GM12875 (cell line): ENCODE measurements at regions not wholly inside any gene's neighbourhood (a gene's known extent, or its start where the extent isn't known, plus 50 kb on each side); places are given as distances from the start of the nearest gene placed in this dataset.
"Not testable (repeated sequence)": the region's sequence is repeated elsewhere in the genome, so short reads cannot be mapped to it uniquely, and the experiment has no call there.

Experiments
- H3K4me3 ChIP-seq: one replicate; pipeline ENCODE4 v1.5.1; 2011; ENCODE audit warnings: low read depth, low read length, control low read depth
- CTCF ChIP-seq: IDR thresholded peaks from 2 replicates; pipeline ENCODE4 v1.5.1; 2011; ENCODE audit warnings: low read depth, mild to moderate bottlenecking, control low read depth, inconsistent platforms, low read length, moderate library complexity, borderline replicate concordance; ENCODE audit not compliant: insufficient read depth

GRCh38 chr4:158397781-158398180 lies 123.9 kb upstream of the RXFP1 start:
- H3K4me3 ChIP-seq, result no peak overlapping the region
- no peak for TF ChIP-seq CTCF

- not testable (repeated sequence) for H3K4me3 ChIP-seq
Measured at GRCh38 chr4:158407961-158408360, 113.7 kb upstream of the RXFP1 start.

- no peak for TF ChIP-seq CTCF
- no peak overlapping the region for H3K4me3 ChIP-seq
Measured at GRCh38 chr4:158410272-158410671, 111.4 kb upstream of the RXFP1 start.

- no peak for TF ChIP-seq CTCF
- no peak overlapping the region for H3K4me3 ChIP-seq
Measured at GRCh38 chr4:158411269-158411668, 110.4 kb upstream of the RXFP1 start.

- 0 out of 2 replicates have a peak, but pooled peaks have one; percentile 18 for TF ChIP-seq CTCF
Measured at GRCh38 chr4:158418679-158419078, 103.0 kb upstream of the RXFP1 start.

GRCh38 chr4:158420782-158421181 lies 100.9 kb upstream of the RXFP1 start:
- H3K4me3 ChIP-seq, result no peak overlapping the region
- no peak for TF ChIP-seq CTCF

More at GRCh38 chr4:158418679-158419078, 103.0 kb upstream of the RXFP1 start:
- H3K4me3 ChIP-seq, result not testable (repeated sequence)

- no peak for TF ChIP-seq CTCF
- H3K4me3 ChIP-seq, result no peak overlapping the region
Measured at GRCh38 chr4:158422546-158422945, 99.1 kb upstream of the RXFP1 start.

- no peak for TF ChIP-seq CTCF
- no peak overlapping the region for H3K4me3 ChIP-seq
Measured at GRCh38 chr4:158428242-158428641, 93.4 kb upstream of the RXFP1 start.
